HUES48 (cell line): ENCODE measurements at regions not wholly inside any gene's neighbourhood (a gene's known extent, or its start where the extent isn't known, plus 50 kb on each side); places are given as distances from the start of the nearest gene placed in this dataset.
"Not testable (repeated sequence)": the region's sequence is repeated elsewhere in the genome, so short reads cannot be mapped to it uniquely, and the experiment has no call there.

Experiments
- H3K27ac ChIP-seq: one replicate; pipeline ENCODE4 v1.7.0; 2013; ENCODE audit warnings: low read depth, low read length, inconsistent platforms
- H3K27me3 ChIP-seq: 2 replicates; pipeline ENCODE4 v1.6.1; 2013; ENCODE audit warnings: mild to moderate bottlenecking, low read length; ENCODE audit not compliant: control insufficient read depth, insufficient read depth
- H3K36me3 ChIP-seq: 2 replicates; pipeline ENCODE4 v1.6.1; 2013; ENCODE audit warnings: low read length; ENCODE audit not compliant: control insufficient read depth, insufficient read depth
- H3K4me1 ChIP-seq: 2 replicates; pipeline ENCODE4 v1.6.1; 2013; ENCODE audit warnings: mild to moderate bottlenecking, low read length; ENCODE audit not compliant: control insufficient read depth, insufficient read depth
- H3K4me3 ChIP-seq: 2 replicates; pipeline ENCODE4 v1.5.1; 2013; ENCODE audit warnings: mild to moderate bottlenecking, low read depth, low read length
- H3K9ac ChIP-seq: 2 replicates; pipeline ENCODE4 v1.6.1; 2013; ENCODE audit warnings: mild to moderate bottlenecking, low read depth, low read length, moderate library complexity
- H3K9me3 ChIP-seq: 2 replicates; pipeline ENCODE4 v1.6.1; 2013; ENCODE audit warnings: low read length; ENCODE audit not compliant: control insufficient read depth, insufficient read depth

DNA sequence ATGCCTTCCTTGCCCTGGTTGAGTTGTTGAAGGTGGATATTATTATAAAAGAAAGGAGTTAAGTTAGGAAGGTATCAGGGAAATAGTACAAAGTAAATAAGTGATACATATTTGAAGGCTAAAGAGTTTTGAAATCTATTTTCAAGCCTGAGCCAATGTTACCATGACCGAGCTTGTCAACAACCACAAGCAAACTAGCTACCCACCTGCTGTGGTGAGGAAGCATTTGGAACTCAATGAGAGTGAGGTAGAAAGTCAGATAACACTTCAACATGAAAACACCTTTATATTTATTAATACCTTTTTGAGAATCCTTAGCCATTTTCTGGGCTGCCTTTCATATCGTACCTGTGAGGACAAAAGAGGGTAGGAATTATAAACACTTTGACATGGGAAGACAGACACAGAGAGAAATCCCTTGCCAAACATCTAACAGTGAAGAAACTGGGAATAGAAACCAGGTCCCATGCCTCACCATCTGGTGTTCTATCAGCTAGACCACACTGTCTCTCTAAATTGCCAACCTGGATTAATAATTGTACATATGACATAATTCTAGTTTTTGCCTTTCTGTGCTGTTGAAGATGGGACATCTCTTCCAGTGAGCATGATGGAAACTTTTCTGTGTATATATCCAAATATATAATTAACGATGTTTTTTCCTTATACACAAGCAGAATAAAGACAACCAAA lies 606.4 kb upstream of the NR3C2 start:
- Histone ChIP-seq H3K9me3 (no peaks in the 10 kb centered on the region), H3K27me3 (no peaks in the 10 kb centered on the region), H3K27ac (no peak overlapping the region), H3K9ac (no peak overlapping the region), H3K4me3 (no peak overlapping the region), H3K36me3 (no peaks in the 10 kb centered on the region), H3K4me1 (no peaks in the 10 kb centered on the region)

DNA sequence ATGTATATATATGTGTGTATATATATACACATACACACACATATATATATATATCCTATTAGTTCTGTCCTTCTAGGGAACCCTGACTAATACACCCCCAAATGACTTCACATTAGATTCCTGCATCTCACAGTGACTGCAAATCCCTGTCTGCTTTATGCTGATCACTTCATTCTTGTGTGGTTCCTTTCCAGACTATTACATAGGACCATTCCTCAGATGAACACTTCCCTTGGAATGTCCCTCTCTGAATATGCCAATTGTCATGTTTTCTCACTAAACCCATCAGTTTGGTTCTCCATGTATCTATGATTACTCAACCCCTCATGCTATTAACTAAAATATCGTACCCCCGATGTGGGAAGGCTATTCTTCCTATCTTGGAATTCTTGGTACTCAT lies 605.2 kb upstream of the NR3C2 start:
- no peak overlapping the region for H3K9ac ChIP-seq
- H3K27ac ChIP-seq = no peak overlapping the region
- H3K27me3 ChIP-seq = no peaks in the 10 kb centered on the region
- H3K36me3 ChIP-seq = no peaks in the 10 kb centered on the region
- no peak overlapping the region for H3K4me3 ChIP-seq
- H3K4me1 ChIP-seq = no peaks in the 10 kb centered on the region
- H3K9me3 ChIP-seq = no peaks in the 10 kb centered on the region

DNA sequence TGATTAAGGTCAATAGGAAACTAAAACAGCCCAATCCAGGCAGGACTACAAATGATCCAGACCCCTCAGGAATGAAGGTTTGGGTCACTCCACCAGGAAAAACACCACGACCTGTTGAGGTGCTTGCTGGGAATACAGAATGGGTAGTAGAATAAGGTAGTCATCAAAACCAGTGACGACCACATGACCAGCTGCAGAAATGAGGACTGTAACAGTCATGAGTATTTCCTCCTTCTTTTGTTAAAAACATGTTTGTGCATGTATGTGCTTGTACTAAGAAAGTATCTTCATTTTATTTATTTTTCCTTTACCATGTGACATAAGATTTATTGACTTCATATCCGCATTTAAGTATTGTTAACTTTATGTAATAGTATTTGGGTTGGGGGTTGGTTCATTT lies 603.5 kb upstream of the NR3C2 start:
- H3K36me3 ChIP-seq = no peaks in the 10 kb centered on the region
- H3K27me3 ChIP-seq = no peaks in the 10 kb centered on the region
- H3K27ac ChIP-seq = no peak overlapping the region
- H3K9me3 ChIP-seq = no peaks in the 10 kb centered on the region
- H3K4me1 ChIP-seq = no peaks in the 10 kb centered on the region
- no peak overlapping the region for H3K9ac ChIP-seq
- H3K4me3 ChIP-seq = no peak overlapping the region

DNA sequence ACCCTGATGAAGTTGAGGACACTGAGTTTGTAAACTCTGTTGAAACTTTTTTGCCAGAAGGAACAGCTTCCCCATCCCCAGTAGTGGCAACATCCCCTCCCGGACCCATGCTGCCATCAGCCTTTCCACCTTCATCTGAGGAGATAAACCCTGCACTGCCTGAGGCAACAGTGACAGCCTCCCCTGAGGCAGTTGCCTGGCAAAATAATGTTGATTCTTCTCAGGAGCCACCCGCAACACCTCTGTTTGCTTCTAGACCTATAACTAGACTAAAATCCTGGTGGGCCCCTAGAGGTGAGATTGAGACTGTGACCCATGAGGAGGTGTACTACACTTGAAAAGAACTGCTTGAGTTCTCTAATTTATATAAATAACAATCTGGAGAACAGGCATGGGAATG lies 597.6 kb upstream of the NR3C2 start:
- not testable (repeated sequence) for H3K4me1 ChIP-seq, H3K4me3 ChIP-seq, H3K9me3 ChIP-seq, H3K9ac ChIP-seq, H3K27me3 ChIP-seq, H3K36me3 ChIP-seq, H3K27ac ChIP-seq

DNA sequence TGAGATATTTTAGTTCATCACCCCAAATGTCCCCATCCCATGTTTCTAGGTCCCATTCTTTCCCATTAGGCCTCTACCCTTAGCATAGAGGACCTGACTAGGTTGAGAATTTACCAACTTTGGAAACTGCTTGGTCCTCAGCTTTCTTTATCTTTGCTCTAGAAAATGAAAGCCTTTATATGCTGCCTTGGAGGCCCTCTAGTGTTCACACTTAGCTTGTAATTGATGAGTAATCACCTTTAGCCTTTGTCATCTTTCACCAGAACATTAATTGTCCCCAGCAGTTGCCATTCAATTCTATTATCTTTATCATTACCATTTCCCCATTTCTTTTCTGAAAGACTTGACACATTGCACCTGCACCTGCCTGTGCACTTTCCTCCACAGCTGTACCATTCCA lies 589.2 kb upstream of the NR3C2 start:
- H3K4me1 ChIP-seq = no peaks in the 10 kb centered on the region
- no peak overlapping the region for H3K27ac ChIP-seq
- no peak overlapping the region for H3K4me3 ChIP-seq
- no peak overlapping the region for H3K9ac ChIP-seq
- no peaks in the 10 kb centered on the region for H3K9me3 ChIP-seq
- no peaks in the 10 kb centered on the region for H3K27me3 ChIP-seq
- H3K36me3 ChIP-seq = no peaks in the 10 kb centered on the region

DNA sequence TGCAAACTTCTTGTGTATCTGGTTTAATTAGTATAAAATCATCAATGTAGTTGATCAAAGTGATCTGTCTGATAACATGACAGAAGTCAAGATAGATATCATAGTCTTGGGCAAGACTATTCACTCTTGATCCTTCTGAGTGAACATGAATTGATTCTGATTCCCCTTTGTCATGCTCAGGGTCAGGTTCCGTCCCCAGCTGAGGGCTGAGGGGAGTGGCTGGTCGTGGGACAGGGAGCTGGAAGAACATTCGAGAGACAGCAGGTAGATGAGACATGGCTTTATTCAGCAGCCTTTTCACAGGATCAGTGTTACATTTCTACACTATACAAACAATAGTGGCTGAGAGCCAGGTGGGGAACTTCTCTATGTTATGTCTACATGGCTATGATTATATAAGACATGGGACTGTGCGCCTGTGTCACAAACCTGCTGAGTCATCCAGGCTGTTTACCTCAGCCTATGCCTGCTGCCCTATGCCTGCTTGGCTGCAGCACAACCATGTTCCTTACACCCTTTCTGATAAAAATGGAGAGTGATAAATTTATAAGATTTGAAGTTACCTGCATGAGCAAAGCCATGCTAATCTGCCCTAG lies 586.9 kb upstream of the NR3C2 start:
- Histone ChIP-seq H3K27ac (no peak overlapping the region), H3K9me3 (no peaks in the 10 kb centered on the region), H3K27me3 (no peaks in the 10 kb centered on the region), H3K9ac (no peak overlapping the region), H3K4me1 (no peaks in the 10 kb centered on the region), H3K36me3 (no peaks in the 10 kb centered on the region), H3K4me3 (no peak overlapping the region)

DNA sequence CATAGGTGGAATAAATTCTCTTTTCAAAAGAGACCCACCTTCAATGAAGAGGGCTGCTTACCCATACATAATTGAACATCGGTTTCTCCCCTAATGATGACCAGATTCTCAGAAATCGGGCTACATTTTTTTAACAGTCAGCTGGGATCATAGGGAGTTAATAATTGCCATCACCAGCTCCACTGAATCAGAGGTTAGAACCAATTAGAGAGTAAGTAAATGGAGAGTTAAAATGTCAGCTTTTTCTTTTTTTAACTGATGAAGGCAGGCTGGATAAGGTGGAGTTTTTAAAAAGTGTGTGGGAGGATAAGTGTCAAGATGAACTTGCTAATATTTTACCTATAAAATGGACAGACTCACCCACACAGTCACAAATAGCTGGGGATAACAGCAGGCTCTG lies 584.5 kb upstream of the NR3C2 start:
- Histone ChIP-seq H3K9ac (no peak overlapping the region), H3K4me1 (no peaks in the 10 kb centered on the region), H3K27ac (no peak overlapping the region), H3K27me3 (no peaks in the 10 kb centered on the region), H3K36me3 (no peaks in the 10 kb centered on the region), H3K9me3 (no peaks in the 10 kb centered on the region), H3K4me3 (no peak overlapping the region)

DNA sequence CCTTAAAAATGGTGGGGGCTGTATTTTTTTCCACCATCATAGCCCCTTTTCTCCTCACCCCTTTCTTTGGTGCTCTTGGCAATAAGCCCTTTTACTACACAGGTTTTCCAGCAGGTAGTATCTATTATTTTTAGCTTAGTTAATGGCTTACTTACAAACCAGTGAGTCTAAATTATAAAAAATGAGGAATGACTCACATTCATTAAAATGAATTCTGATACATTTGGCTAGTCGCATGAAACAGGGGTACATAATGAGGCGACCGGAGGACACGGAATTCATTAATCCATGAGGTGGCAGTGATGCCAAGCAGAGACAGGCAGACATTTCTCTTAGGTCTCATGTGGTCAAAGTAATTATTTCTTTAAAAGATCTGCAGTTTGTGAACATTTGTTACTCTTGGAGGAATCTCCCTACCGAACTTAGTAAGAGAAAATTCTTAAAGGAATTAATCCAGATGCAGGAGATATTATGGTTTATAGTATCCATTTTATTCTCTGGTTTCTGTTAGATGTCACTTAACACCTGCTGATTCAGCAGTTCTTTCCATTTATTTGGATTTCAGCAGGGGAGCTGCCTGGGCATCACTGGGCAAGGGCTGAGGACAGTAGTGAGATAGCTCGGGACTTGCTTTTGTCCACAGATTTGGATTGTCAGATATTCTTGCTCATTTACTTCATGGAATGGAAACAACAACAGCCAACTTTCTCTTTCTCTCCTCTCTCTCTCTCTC lies 575.0 kb upstream of the NR3C2 start:
- no peak overlapping the region for H3K9ac ChIP-seq
- H3K9me3 ChIP-seq = no peaks in the 10 kb centered on the region
- no peaks in the 10 kb centered on the region for H3K4me1 ChIP-seq
- H3K27me3 ChIP-seq = no peaks in the 10 kb centered on the region
- no peak overlapping the region for H3K27ac ChIP-seq
- no peak overlapping the region for H3K4me3 ChIP-seq
- H3K36me3 ChIP-seq = no peaks in the 10 kb centered on the region

DNA sequence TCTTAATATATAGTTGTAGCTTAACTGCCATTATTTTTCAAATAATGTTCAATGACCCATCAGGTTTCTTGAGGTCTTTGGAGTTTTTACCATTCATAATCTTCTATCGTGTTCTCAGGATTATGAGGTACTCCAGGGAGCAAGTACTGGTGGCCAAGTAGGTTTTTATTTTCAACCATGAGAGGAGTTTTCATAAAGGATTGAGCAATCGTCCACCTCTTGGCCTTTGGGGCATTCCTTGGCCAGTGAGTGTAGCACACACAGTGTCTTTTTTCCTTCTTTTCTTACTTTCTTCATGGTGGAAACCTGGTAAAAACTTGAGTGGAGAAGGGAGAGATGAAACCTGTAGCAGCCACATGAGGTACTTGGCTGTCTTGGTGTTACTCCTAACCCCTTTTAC lies 567.0 kb upstream of the NR3C2 start:
- peaks cover 6% of the 10 kb centered on the region; the same call in 1 of the 2 replicates for H3K4me1 ChIP-seq
- H3K9me3 ChIP-seq = no peaks in the 10 kb centered on the region
- H3K36me3 ChIP-seq = no peaks in the 10 kb centered on the region
- no peak overlapping the region for H3K4me3 ChIP-seq
- no peak overlapping the region for H3K9ac ChIP-seq
- no peak overlapping the region for H3K27ac ChIP-seq
- H3K27me3 ChIP-seq = no peaks in the 10 kb centered on the region

DNA sequence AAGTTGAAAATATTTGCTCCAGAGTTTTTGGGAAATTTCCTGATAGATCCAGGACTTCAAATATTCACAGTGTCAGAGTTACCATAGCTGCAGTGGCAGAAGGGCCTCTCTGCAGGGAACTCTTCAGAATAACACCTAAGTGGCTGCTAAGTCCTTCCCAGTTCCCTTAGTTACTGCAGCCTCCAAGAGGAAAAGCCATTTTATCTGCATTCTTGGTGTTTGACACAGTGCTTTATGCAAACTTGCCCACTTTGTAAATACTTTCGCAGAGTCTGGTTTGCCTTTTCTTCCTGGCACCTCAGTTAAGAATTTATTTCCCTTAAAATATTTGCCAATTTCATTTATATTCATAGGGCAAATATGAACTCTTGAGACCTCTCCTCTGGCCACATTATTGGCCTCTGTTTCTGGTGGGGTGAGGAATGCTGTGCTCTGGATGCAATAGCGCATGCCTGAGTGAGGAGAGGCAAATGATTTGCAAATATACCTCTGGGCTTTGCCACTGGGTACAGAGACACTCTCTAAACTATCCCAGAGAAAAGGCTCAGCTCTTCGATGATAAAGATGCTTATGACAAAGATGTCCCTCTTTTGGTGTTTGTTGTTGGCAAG lies 566.3 kb upstream of the NR3C2 start:
- Histone ChIP-seq H3K9me3 (no peaks in the 10 kb centered on the region), H3K27me3 (no peaks in the 10 kb centered on the region), H3K4me1 (peaks cover 6% of the 10 kb centered on the region; the same call in 1 of the 2 replicates), H3K27ac (no peak overlapping the region), H3K36me3 (no peaks in the 10 kb centered on the region), H3K9ac (no peak overlapping the region), H3K4me3 (no peak overlapping the region)

DNA sequence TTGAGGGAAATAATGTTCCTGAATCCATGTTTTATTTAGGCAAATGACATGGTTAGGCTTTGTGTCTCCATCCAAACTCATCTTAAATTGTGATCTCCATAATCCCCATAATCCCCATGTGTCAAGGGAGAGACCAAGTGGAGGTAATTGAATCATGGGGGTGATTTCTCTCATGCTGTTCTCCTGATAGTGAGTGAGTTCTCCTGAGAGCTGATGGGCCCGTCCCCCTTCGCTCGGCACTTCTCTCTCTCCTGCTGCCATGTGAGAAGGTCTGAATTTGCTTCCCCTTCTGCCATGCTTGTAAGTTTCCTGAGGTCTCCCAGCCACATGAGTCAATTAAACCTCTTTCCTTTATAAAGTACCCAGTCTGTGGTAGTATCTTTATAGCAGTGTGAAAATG lies 563.0 kb upstream of the NR3C2 start:
- Histone ChIP-seq H3K9me3 (no peaks in the 10 kb centered on the region), H3K36me3 (no peaks in the 10 kb centered on the region), H3K4me3 (no peak overlapping the region)

More for the DNA sequence above, 563.0 kb upstream of the NR3C2 start:
- Histone ChIP-seq H3K27ac (no peak overlapping the region), H3K27me3 (no peaks in the 10 kb centered on the region), H3K4me1 (peaks cover 6% of the 10 kb centered on the region; the same call in 1 of the 2 replicates), H3K9ac (no peak overlapping the region)
